GM12872 (cell line): ENCODE measurements at regions not wholly inside any gene's neighbourhood (a gene's known extent, or its start where the extent isn't known, plus 50 kb on each side); places are given as distances from the start of the nearest gene placed in this dataset.

Experiments used
- TF ChIP-seq, protein P1 (sequence below): IDR thresholded peaks from 3 replicates; pipeline ENCODE4 v1.5.1; 2011; ENCODE audit warnings: low read depth, mild to moderate bottlenecking, low read length, moderate library complexity; ENCODE audit not compliant: insufficient read depth

DNA sequence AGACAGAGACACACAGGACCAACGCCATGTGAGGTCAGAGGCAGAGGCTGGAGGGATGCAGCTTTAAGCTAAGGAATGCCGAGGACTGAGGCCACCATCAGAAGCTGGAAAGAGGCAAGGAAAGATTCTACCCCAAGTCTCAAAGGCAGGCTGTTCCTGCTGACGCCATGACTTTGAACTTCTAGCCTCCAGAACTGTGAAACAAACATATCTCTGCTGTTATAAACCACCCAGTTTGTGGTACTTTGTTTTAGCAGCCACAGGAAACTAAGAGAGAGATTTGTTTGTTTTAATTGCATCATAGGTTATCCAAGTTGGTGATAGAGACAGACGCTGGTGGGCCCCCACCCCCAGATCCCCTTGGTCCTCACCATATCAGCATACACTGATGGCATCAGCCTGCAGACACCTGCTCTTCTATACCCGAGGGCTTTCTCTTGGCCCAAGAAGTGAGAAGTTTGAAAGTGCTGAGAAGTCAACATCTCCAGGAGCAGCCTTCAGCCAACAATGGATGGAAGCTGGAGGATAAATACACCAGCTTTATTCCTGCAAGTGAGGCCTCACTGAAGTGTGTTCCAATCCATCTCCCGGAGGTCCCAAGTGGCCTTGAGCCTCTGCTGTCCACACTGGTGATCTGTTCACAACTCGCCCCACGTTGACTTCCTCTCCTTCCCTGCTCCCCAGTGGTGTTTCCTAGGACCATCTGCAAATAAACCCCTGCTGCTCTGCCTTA lies 154.7 kb downstream of the BTBD3 start:
- TF ChIP-seq, protein P1, sequence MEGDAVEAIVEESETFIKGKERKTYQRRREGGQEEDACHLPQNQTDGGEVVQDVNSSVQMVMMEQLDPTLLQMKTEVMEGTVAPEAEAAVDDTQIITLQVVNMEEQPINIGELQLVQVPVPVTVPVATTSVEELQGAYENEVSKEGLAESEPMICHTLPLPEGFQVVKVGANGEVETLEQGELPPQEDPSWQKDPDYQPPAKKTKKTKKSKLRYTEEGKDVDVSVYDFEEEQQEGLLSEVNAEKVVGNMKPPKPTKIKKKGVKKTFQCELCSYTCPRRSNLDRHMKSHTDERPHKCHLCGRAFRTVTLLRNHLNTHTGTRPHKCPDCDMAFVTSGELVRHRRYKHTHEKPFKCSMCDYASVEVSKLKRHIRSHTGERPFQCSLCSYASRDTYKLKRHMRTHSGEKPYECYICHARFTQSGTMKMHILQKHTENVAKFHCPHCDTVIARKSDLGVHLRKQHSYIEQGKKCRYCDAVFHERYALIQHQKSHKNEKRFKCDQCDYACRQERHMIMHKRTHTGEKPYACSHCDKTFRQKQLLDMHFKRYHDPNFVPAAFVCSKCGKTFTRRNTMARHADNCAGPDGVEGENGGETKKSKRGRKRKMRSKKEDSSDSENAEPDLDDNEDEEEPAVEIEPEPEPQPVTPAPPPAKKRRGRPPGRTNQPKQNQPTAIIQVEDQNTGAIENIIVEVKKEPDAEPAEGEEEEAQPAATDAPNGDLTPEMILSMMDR: no peak

DNA sequence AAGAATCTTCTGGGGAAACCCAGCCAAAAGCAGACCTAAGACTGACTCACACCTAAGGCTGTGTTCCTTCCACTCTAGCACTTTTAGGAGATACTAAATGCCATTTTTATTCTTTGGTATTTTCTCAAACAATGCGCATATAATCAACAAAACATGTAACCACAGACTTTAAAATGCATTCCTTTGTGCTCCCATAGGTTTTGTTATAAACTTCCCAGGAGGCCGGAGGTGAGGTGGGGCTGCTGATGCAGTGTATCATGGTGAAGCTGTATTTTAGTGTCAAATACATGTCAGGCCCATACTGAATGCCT lies 155.2 kb downstream of the BTBD3 start:
- TF ChIP-seq, protein P1: no peak

DNA sequence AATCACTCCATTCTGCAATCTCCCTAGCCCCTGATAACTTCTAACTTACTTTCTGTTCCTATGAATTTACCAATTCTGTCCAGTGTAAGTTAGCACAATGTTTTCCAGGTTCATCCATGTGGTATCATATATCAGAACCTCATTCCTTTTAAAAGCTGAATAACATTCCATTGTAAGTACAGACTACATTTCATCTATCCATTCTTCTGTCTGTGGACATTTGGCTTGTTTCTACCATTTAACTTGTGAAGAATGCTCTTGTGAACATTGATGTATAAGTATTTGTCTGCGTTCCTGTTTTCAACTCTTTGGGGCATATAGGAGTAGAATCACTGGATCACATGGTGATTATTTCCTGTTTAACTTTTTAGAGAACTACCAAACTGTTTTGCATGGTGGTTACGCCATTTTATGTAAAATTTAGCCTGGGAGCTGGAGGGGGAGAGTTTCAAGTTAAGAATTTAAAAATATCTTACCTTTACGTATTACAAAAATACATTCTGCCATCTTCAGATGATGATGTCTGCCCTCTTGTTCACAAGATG lies 156.5 kb downstream of the BTBD3 start:
- TF ChIP-seq, protein P1: no peak

DNA sequence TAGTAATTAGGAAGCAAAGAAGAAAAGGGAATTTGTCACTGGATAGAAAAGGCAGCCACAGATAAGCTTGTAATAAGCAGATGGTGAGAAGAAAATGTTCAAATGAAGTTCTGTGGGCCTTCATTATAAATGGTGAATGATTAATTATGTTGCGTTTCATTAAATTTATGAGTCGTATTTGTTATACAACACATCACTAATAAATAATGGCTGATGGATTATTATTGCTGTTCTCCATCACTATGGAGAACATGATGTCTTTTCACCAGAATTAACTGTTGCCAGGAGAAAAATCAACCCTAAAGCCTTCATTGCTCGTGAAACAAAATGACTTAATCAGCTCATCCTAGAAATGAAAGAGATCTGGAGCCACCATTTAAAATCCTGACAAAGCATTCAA lies 158.5 kb downstream of the BTBD3 start:
- TF ChIP-seq, protein P1: no peak

DNA sequence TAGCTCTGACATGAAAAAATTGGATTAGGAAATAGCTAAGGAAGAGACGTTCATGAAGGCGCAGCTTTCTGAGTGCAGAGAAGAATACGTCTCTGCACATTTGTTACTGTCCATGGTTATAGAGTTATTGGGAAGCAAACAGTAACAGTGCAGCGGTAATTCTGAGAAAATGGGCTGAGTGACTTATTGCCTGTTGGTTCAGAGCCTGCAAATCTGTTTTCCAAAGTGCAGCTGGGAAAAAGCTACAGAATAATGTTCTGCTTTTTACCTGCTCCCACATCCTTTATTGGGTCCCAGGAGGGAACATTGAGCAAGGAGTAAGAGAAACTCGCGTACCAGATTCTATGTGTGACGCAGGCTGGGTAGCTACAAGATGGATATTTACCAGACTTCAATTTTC lies 160.2 kb downstream of the BTBD3 start:
- TF ChIP-seq, protein P1: no peak

DNA sequence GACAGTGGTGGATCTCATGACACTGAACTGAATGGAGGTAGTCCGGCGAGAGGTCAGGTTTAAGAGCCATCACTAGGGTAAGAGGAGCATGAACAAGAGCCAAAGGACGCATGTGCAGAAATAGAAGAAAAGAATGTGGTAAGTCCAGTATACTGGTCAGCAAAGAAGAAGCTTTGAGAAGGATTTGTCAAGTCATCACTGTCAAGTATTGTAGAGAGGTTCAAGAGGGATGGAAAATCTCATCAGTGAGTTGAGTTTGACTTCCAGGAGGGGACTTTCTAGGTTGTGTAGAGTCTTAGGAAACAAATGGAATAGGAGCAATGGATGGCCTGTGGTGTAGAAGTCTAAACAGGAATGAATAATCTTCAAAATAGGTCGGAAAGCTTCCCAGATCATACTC lies 161.8 kb downstream of the BTBD3 start:
- TF ChIP-seq, protein P1: no peak

DNA sequence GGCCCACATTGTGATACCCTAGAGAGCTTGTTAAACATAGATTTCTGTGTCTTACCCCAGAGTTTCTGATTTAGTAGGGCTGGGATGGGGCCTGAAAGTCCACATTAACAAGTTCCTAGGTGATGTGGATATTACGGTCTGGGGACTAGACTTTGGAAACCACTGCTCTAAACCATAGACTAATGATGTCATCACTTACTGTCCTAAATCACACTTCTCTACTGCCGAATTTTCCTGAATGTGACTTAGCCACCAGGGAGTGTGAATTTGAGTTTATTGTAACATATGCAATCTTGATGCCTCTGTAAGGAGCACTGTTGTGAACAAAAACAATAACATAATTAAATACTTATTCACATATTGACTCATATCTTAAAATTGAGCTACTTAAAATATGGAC lies 165.6 kb downstream of the BTBD3 start:
- TF ChIP-seq, protein P1: no peak
